ENCODE measurements at regions not wholly inside any gene's neighbourhood (a gene's known extent, or its start where the extent isn't known, plus 50 kb on each side); places are given as distances from the start of the nearest gene placed in this dataset.

DNA sequence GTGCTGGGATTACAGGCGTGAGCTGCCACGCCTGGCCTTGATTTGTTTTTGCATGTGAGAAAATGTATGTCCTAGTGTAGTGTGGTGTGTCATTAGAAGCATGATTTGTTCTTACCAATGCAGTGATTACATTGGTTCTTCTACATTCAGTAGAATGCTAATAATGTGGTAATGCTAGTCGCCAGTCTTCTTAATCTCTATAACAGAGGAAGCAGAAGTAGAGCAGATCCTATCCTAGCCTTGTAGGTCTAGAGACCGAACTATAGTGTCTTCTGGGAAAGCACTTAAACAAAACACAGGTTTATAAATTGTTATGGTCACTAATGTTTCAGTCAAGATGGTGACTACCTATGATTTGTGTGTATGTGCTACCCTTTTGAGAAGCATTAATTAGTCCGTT is 197.5 kb upstream of the DMRT1 start:
- Histone ChIP-seq H3K9ac (ENCODE audit: low read depth, low read length) (no peak overlapping the region), H4K91ac (ENCODE audit: insufficient read depth, low read depth, low read length) (no peak overlapping the region), H4K5ac (ENCODE audit: low read depth, low read length) (no peak overlapping the region), H2AK5ac (ENCODE audit: low read depth, low read length) (no peak overlapping the region), H3K27ac (ENCODE audit: insufficient read depth, low read length) (no peak overlapping the region), H3K9me3 (ENCODE audit: control insufficient read depth, insufficient read depth, low read length) (no peaks in the 10 kb centered on the region), H3K4me2 (ENCODE audit: low read depth, low read length) (no peak overlapping the region), H4K20me1 (ENCODE audit: insufficient read depth, low read length) (no peaks in the 10 kb centered on the region), H2BK20ac (ENCODE audit: low read depth, low read length) (no peak overlapping the region), H3K79me1 (ENCODE audit: low read depth in 1 of 2, low read length in 2 of 2) (no peaks in the 10 kb centered on the region), H3K23ac (ENCODE audit: low read depth, low read length) (no peak overlapping the region), H3K4me1 (ENCODE audit: control insufficient read depth, insufficient read depth, low read length) (no peaks in the 10 kb centered on the region), H4K8ac (ENCODE audit: low read depth in 2 of 2, low read length in 2 of 2) (no peak overlapping the region), H3K9me1 (ENCODE audit: insufficient read depth, low read length) (no peaks in the 10 kb centered on the region), H3K56ac (ENCODE audit: extremely low read depth, insufficient read depth, low read length) (no peak overlapping the region), H2BK120ac (ENCODE audit: low read depth, low read length) (no peak overlapping the region), H2AFZ (replicated peaks; ENCODE audit: low read length, poor library complexity) (no peak overlapping the region), H3K18ac (ENCODE audit: low read depth, low read length) (no peak overlapping the region), H3K4ac (ENCODE audit: low read depth, low read length) (no peak overlapping the region), H3K27me3 (ENCODE audit: control insufficient read depth, insufficient read depth, low read length) (no peaks in the 10 kb centered on the region), H2BK15ac (ENCODE audit: low read depth, low read length) (no peak overlapping the region), H2AK9ac (replicated peaks; ENCODE audit: low read depth, low read length, poor library complexity) (no peak overlapping the region), H3K14ac (replicated peaks; ENCODE audit: low read depth, low read length) (no peak overlapping the region), H3K36me3 (ENCODE audit: control insufficient read depth, insufficient read depth, low read length) (no peaks in the 10 kb centered on the region), H3K4me3 (ENCODE audit: insufficient read depth, low read depth, low read length) (no peak overlapping the region), H2BK5ac (ENCODE audit: low read depth, low read length, poor library complexity, severe bottlenecking) (no peak overlapping the region)
- ATAC-seq (ENCODE audit: low read depth) (no peak), DNase-seq (no peak)
- BruUV-seq (replicated peaks): no TSS peak
- no CpG with 5 or more reads among the region's 5 CpGs for WGBS, 2 experiments (ENCODE audit: extremely low coverage in 2 of 2, insufficient read length in 1 of 2)
- TF ChIP-seq BHLHE40 (IDR thresholded peaks at IDR 0.05; ENCODE audit: low read depth, low read length) (no peak), MAFK (IDR thresholded peaks at IDR 0.05; ENCODE audit: low read depth, low read length) (no peak), FOS (IDR thresholded peaks at IDR 0.05; ENCODE audit: low read depth, low read length) (no peak), RCOR1 (IDR thresholded peaks at IDR 0.05; ENCODE audit: insufficient replicate concordance, low read length) (no peak), CEBPB (IDR thresholded peaks at IDR 0.05; ENCODE audit: low read depth, low read length) (no peak), RFX5 (IDR thresholded peaks at IDR 0.05; ENCODE audit: low read depth, low read length) (no peak), MAZ (IDR thresholded peaks at IDR 0.05; ENCODE audit: borderline replicate concordance, low read depth, low read length) (no peak), NFE2L2 (IDR thresholded peaks at IDR 0.05; ENCODE audit: low read depth, low read length) (no peak), RAD21 (IDR thresholded peaks at IDR 0.05; ENCODE audit: low read length) (no peak), CHD1 (IDR thresholded peaks at IDR 0.05; ENCODE audit: low read depth, low read length) (no peak), POLR2A (IDR thresholded peaks at IDR 0.05; ENCODE audit: low read depth, low read length) (no peak), MXI1 (IDR thresholded peaks at IDR 0.05; ENCODE audit: borderline replicate concordance, low read depth, low read length) (no peak)
- TF ChIP-seq, protein P1, sequence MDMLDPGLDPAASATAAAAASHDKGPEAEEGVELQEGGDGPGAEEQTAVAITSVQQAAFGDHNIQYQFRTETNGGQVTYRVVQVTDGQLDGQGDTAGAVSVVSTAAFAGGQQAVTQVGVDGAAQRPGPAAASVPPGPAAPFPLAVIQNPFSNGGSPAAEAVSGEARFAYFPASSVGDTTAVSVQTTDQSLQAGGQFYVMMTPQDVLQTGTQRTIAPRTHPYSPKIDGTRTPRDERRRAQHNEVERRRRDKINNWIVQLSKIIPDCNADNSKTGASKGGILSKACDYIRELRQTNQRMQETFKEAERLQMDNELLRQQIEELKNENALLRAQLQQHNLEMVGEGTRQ (IDR thresholded peaks at IDR 0.05; ENCODE audit: low read depth, low read length): no peak
- TF ChIP-seq, protein P2, sequence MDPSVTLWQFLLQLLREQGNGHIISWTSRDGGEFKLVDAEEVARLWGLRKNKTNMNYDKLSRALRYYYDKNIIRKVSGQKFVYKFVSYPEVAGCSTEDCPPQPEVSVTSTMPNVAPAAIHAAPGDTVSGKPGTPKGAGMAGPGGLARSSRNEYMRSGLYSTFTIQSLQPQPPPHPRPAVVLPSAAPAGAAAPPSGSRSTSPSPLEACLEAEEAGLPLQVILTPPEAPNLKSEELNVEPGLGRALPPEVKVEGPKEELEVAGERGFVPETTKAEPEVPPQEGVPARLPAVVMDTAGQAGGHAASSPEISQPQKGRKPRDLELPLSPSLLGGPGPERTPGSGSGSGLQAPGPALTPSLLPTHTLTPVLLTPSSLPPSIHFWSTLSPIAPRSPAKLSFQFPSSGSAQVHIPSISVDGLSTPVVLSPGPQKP (IDR thresholded peaks at IDR 0.05; ENCODE audit: borderline replicate concordance, low read depth, low read length): no peak
- TF ChIP-seq, protein P3, sequence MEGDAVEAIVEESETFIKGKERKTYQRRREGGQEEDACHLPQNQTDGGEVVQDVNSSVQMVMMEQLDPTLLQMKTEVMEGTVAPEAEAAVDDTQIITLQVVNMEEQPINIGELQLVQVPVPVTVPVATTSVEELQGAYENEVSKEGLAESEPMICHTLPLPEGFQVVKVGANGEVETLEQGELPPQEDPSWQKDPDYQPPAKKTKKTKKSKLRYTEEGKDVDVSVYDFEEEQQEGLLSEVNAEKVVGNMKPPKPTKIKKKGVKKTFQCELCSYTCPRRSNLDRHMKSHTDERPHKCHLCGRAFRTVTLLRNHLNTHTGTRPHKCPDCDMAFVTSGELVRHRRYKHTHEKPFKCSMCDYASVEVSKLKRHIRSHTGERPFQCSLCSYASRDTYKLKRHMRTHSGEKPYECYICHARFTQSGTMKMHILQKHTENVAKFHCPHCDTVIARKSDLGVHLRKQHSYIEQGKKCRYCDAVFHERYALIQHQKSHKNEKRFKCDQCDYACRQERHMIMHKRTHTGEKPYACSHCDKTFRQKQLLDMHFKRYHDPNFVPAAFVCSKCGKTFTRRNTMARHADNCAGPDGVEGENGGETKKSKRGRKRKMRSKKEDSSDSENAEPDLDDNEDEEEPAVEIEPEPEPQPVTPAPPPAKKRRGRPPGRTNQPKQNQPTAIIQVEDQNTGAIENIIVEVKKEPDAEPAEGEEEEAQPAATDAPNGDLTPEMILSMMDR (conservative IDR thresholded peaks at IDR 0.05; ENCODE audit: low read depth, low read length): no peak
- POLR2A ChIA-PET (ENCODE audit: unreplicated experiment): no interaction called here
- intact Hi-C loops (cut with micrococcal nuclease) (no loop called here), dilution Hi-C loops (cut with HindIII; ENCODE audit: low sequenced_read_pairs, unreplicated experiment) (no loop called here), in situ Hi-C loops (cut with MboI; ENCODE audit: low sequenced_read_pairs) (no loop called here)
- CTCF ChIA-PET: no interaction called here

Measured in IMR-90 (cell line).